Large intestine (tissue), 3 donors: ENCODE measurements at regions not wholly inside any gene's neighbourhood (a gene's known extent, or its start where the extent isn't known, plus 50 kb on each side); places are given as distances from the start of the nearest gene placed in this dataset.

Experiments used
- DNase-seq, 2 donors: peaks; one replicate each; pipeline versions ENCODE4 v3.0.0 to v3.0.0-alpha.2; 2013
- H3K27ac ChIP-seq: one replicate; pipeline ENCODE4 v1.5.1; 2013; ENCODE audit warnings: low read length
- H3K27me3 ChIP-seq: 2 replicates; pipeline ENCODE4 v1.6.1; 2013; ENCODE audit warnings: low read length; ENCODE audit not compliant: control insufficient read depth, insufficient read depth
- H3K36me3 ChIP-seq: 2 replicates; pipeline ENCODE4 v1.6.1; 2013; ENCODE audit warnings: low read length; ENCODE audit not compliant: control insufficient read depth, insufficient read depth
- H3K4me1 ChIP-seq: one replicate; pipeline ENCODE4 v1.6.1; 2013; ENCODE audit warnings: low read length; ENCODE audit not compliant: control insufficient read depth, insufficient read depth
- H3K4me3 ChIP-seq: one replicate; pipeline ENCODE4 v1.5.1; 2013; ENCODE audit warnings: low read length
- H3K9me3 ChIP-seq: one replicate; pipeline ENCODE4 v1.6.1; 2013; ENCODE audit warnings: mild to moderate bottlenecking, low read depth, low read length, moderate library complexity; ENCODE audit not compliant: control insufficient read depth
- WGBS: methylation state at CpG from one replicate; pipeline ENCODE4 v1.1.5; 2013; ENCODE audit warnings: low lambda C conversion rate; ENCODE audit not compliant: insufficient coverage; 5-methylcytosine and 5-hydroxymethylcytosine counted together

GRCh38 chr17:14840616-14841231 is 424.4 kb downstream of the PMP22 start:
- H3K27ac ChIP-seq, result no peak overlapping the region
- no peaks in the 10 kb centered on the region for H3K9me3 ChIP-seq
- DNase-seq, result no peak
- no peaks in the 10 kb centered on the region for H3K27me3 ChIP-seq
- 90% methylated on average over 2 of the region's 3 CpGs for WGBS
- H3K36me3 ChIP-seq, result no peaks in the 10 kb centered on the region
- no peaks in the 10 kb centered on the region for H3K4me1 ChIP-seq
- no peak overlapping the region for H3K4me3 ChIP-seq

DNA sequence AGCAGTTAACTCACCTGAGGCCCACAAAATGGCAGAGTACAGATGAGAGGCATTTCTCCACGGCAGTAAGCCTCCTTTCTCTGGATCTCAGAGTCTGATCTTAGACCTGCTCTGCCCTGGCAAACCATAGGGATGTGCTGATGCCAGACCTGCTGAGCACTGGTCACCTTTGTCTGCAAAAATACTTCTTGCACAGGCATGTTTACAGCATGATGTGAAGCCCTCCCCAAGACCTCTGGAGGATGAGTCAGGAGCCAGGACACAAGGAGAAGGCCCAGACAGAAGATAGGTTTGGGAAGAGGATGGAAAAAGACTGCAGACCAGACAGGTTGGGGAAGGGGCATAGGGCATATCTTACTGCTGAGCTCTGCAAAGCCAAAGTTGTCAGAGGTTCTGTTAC is 426.6 kb downstream of the PMP22 start:
- 60% methylated on average over 1 of the region's 1 CpG for WGBS
- H3K4me3 ChIP-seq, result no peak overlapping the region

GRCh38 chr17:14833201-14833785 is 431.8 kb downstream of the PMP22 start:
- H3K9me3 ChIP-seq, result no peaks in the 10 kb centered on the region
- H3K27ac ChIP-seq, result no peak overlapping the region
- no CpG with 5 or more reads among the region's 6 CpGs for WGBS
- no peak for DNase-seq
- no peaks in the 10 kb centered on the region for H3K27me3 ChIP-seq
- H3K36me3 ChIP-seq, result no peaks in the 10 kb centered on the region
- H3K4me3 ChIP-seq, result no peak overlapping the region
- no peaks in the 10 kb centered on the region for H3K4me1 ChIP-seq

More for the DNA sequence above, 426.6 kb downstream of the PMP22 start:
- Histone ChIP-seq H3K27me3 (no peaks in the 10 kb centered on the region), H3K36me3 (no peaks in the 10 kb centered on the region), H3K27ac (no peak overlapping the region), H3K4me1 (no peaks in the 10 kb centered on the region), H3K9me3 (no peaks in the 10 kb centered on the region)
- no peak for DNase-seq

DNA sequence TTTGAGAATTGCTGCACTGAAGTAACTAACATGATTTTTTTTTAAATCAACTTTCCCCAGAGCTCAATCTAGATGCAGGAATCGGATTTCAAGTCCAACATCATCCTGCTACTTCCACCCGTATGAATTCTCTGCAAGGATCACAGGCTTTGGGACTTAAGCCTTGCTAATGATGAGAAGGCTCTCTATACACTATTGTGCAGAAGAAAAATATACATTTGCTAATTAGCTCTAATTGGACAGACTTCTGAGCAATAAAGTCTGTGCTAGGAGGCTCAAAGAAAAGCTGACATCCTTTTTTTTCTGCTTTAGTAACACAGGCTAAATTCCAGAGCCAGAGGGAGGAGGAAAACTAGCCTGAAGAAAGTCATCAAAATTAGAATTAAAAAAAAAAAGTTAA is 433.6 kb downstream of the PMP22 start:
- H3K27me3 ChIP-seq, result no peaks in the 10 kb centered on the region
- H3K4me3 ChIP-seq, result no peak overlapping the region
- H3K36me3 ChIP-seq, result no peaks in the 10 kb centered on the region
- no peaks in the 10 kb centered on the region for H3K4me1 ChIP-seq
- no peak for DNase-seq
- no peak overlapping the region for H3K27ac ChIP-seq
- no peaks in the 10 kb centered on the region for H3K9me3 ChIP-seq
- no CpG with 5 or more reads among the region's 2 CpGs for WGBS

- DNase-seq, result no peak
These were observed 437.7 kb downstream of the PMP22 start for GRCh38 chr17:14827396-14827919.

GRCh38 chr17:14826358-14826757 is 438.8 kb downstream of the PMP22 start:
- H3K36me3 ChIP-seq, result no peaks in the 10 kb centered on the region
- no peaks in the 10 kb centered on the region for H3K4me1 ChIP-seq
- DNase-seq, result no peak
- WGBS, result no CpG with 5 or more reads among the region's 3 CpGs
- no peak overlapping the region for H3K4me3 ChIP-seq
- no peaks in the 10 kb centered on the region for H3K27me3 ChIP-seq
- no peak overlapping the region for H3K27ac ChIP-seq
- H3K9me3 ChIP-seq, result no peaks in the 10 kb centered on the region

More at GRCh38 chr17:14827396-14827919, 437.7 kb downstream of the PMP22 start:
- Histone ChIP-seq H3K9me3 (no peaks in the 10 kb centered on the region), H3K4me1 (no peaks in the 10 kb centered on the region), H3K36me3 (no peaks in the 10 kb centered on the region), H3K27ac (no peak overlapping the region), H3K27me3 (no peaks in the 10 kb centered on the region), H3K4me3 (no peak overlapping the region)
- WGBS, result no CpG with 5 or more reads among the region's 6 CpGs

- H3K27me3 ChIP-seq, result no peaks in the 10 kb centered on the region
- H3K9me3 ChIP-seq, result no peaks in the 10 kb centered on the region
- H3K36me3 ChIP-seq, result no peaks in the 10 kb centered on the region
- WGBS, result 75% methylated on average over 1 of the region's 1 CpG
- no peaks in the 10 kb centered on the region for H3K4me1 ChIP-seq
- H3K27ac ChIP-seq, result no peak overlapping the region
- no peak for DNase-seq
- H3K4me3 ChIP-seq, result no peak overlapping the region
These were observed 446.7 kb downstream of the PMP22 start for GRCh38 chr17:14818469-14818868.

- no peaks in the 10 kb centered on the region for H3K36me3 ChIP-seq
- 77% methylated on average over 5 of the region's 6 CpGs for WGBS
- H3K9me3 ChIP-seq, result no peaks in the 10 kb centered on the region
- H3K4me3 ChIP-seq, result no peak overlapping the region
- no peaks in the 10 kb centered on the region for H3K27me3 ChIP-seq
- no peaks in the 10 kb centered on the region for H3K4me1 ChIP-seq
- DNase-seq, result no peak
- H3K27ac ChIP-seq, result no peak overlapping the region
These were observed 450.0 kb downstream of the PMP22 start for GRCh38 chr17:14815079-14815478.

DNA sequence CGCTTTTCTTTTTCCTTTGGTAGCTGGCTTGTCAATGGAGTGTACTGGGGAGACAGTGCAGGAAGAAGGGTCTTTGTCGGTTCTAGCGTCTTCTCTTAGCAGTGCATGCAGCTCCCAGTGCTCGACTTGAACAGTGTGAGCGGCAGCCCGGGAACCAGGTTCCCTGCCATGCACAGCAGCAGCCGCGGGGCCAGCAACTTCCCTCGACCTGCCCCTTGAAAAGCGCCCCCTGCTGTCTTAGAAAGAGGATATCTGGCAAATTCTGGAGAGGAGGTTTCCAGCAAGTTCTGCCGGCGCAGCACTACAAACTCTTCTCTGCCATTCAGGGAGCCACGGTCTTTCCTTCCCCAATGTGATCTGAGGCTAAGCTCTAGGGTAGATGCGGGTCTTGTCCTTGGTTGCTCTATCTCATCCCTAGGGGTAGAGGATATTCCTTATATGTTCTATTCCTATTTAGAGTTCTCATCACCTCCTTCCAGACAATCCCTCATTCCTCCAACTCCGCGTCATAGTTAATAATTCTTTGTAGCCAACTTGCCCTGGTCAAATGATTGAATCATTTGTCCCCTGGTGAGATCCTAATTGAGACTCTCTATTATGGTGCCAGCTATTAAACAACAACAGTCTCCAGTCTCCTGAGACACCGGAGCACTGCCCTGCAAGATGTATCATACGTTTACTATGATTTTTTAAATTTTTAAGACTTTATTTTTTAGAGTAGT is 451.3 kb downstream of the PMP22 start:
- Histone ChIP-seq H3K36me3 (no peaks in the 10 kb centered on the region), H3K27me3 (no peaks in the 10 kb centered on the region), H3K4me3 (no peak overlapping the region), H3K9me3 (no peaks in the 10 kb centered on the region), H3K4me1 (no peaks in the 10 kb centered on the region), H3K27ac (no peak overlapping the region)
- 88% methylated on average over 6 of the region's 18 CpGs for WGBS
- DNase-seq, result no peak

GRCh38 chr17:14808425-14808824 is 456.7 kb downstream of the PMP22 start:
- no peaks in the 10 kb centered on the region for H3K27me3 ChIP-seq
- DNase-seq, result no peak
- H3K36me3 ChIP-seq, result no peaks in the 10 kb centered on the region
- H3K4me3 ChIP-seq, result no peak overlapping the region
- no peaks in the 10 kb centered on the region for H3K4me1 ChIP-seq
- no peak overlapping the region for H3K27ac ChIP-seq
- no peaks in the 10 kb centered on the region for H3K9me3 ChIP-seq
